K562 (cell line): ENCODE measurements at regions not wholly inside any gene's neighbourhood (a gene's known extent, or its start where the extent isn't known, plus 50 kb on each side); places are given as distances from the start of the nearest gene placed in this dataset.

Experiments used
- ATAC-seq: fragments of 200-7000 bp; cut with Tn5 transposase; 3 replicates; pipeline ENCODE4 v1.9.1; 2020; ENCODE audit warnings: moderate library complexity
- BruUV-seq: library from RNA; stranded (reverse); fragments of 400-500 nt; replicated peaks from 2 replicates; lab custom pipeline; 2021; lab: Mats Ljungman, UMichigan
- CTCF ChIA-PET: fragments of 300-600 bp; formaldehyde crosslinking; extraction: SDS; loops from one replicate; lab custom pipeline; 2021; ENCODE audit warnings: low intra/inter-chr PET ratio; lab: Yijun Ruan, JAX
- POLR2A ChIA-PET: fragments of 300-600, 350-650 bp; sonication (Branson Sonifier 250); formaldehyde crosslinking; extraction: SDS; loops from one replicate; lab custom pipeline; 2021; ENCODE audit warnings: antibody characterized with exemption, inconsistent platforms; lab: Yijun Ruan, JAX
- DNase-seq, 4 experiments: peaks; one replicate each; pipeline versions ENCODE4 v3.0.0 to v3.0.0-alpha.2; 2011 to 2018; ENCODE audit warnings: low spot score in 3 of 4, mixed read lengths in 3 of 4; ENCODE audit errors: extremely low read depth in 1 of 4
- FAIRE-seq: peaks from 2 replicates; lab custom pipeline; 2011; peaks lifted over from hg19 to GRCh38; lab: Jason Lieb, UNC
- H2AFZ ChIP-seq: 2 replicates; pipeline ENCODE4 v1.6.0; 2011; ENCODE audit warnings: low read depth, low read length, control low read depth, inconsistent platforms
- H3K27ac ChIP-seq: fragments of 200-600 bp; 3 replicates; pipeline ENCODE4 v1.8.0; 2011; ENCODE audit warnings: low read depth, mild to moderate bottlenecking, control low read depth, inconsistent platforms, low read length, moderate library complexity, mixed read lengths; ENCODE audit errors: extremely low read depth
- H3K27me3 ChIP-seq, 2 experiments: fragments of 300-600 bp in 1 of 2; 2 replicates in 1 of 2; 3 replicates in 1 of 2; pipeline versions ENCODE4 v1.6.0 to v1.8.0; 2011; ENCODE audit warnings: inconsistent platforms in 2 of 2, low read length in 2 of 2, mild to moderate bottlenecking in 1 of 2, mixed read lengths in 1 of 2, moderate library complexity in 1 of 2; ENCODE audit not compliant: control insufficient read depth in 2 of 2, insufficient read depth in 2 of 2
- H3K36me3 ChIP-seq: fragments of 300-600 bp; 3 replicates; pipeline ENCODE4 v1.8.0; 2011; ENCODE audit warnings: mild to moderate bottlenecking, low read length, inconsistent platforms; ENCODE audit not compliant: control insufficient read depth, insufficient read depth
- H3K4me1 ChIP-seq, 2 experiments: fragments of 200-600 bp in 1 of 2; replicated peaks in 1 of 2; 2 replicates in 1 of 2; 3 replicates in 1 of 2; pipeline versions ENCODE4 v1.5.1 to v1.8.0; 2011; ENCODE audit warnings: inconsistent platforms in 2 of 2, low read length in 2 of 2, mild to moderate bottlenecking in 1 of 2, mixed read lengths in 1 of 2, moderate library complexity in 1 of 2; ENCODE audit not compliant: control insufficient read depth in 2 of 2, insufficient read depth in 2 of 2
- H3K4me2 ChIP-seq: 2 replicates; pipeline ENCODE4 v1.6.1; 2011; ENCODE audit warnings: low read length, control low read depth, inconsistent platforms, mixed read lengths; ENCODE audit not compliant: insufficient read depth
- H3K4me3 ChIP-seq: fragments of 200-600 bp; sonication (generic), shearing (Covaris generic); 2 replicates; pipeline ENCODE4 v1.5.1; 2016; ENCODE audit warnings: control low read depth, inconsistent platforms
- H3K79me2 ChIP-seq: fragments of 200-600 bp; 3 replicates; pipeline ENCODE4 v1.8.0; 2011; ENCODE audit warnings: low read length, inconsistent platforms; ENCODE audit not compliant: control insufficient read depth, insufficient read depth
- H3K9ac ChIP-seq, 2 experiments: 2 replicates each; pipeline versions ENCODE4 v1.6.0 to v1.6.1; 2011; ENCODE audit warnings: low read depth in 2 of 2, low read length in 2 of 2, control low read depth in 1 of 2, inconsistent platforms in 1 of 2, mild to moderate bottlenecking in 1 of 2, mixed read lengths in 1 of 2; ENCODE audit not compliant: insufficient read depth in 1 of 2
- H3K9me1 ChIP-seq: one replicate; pipeline ENCODE4 v1.6.0; 2011; ENCODE audit warnings: inconsistent platforms, mild to moderate bottlenecking, low read length, moderate library complexity; ENCODE audit not compliant: control insufficient read depth, insufficient read depth
- H3K9me3 ChIP-seq: replicated peaks from 2 replicates; pipeline ENCODE4 v1.5.1; 2011; ENCODE audit warnings: low read depth, low read length, inconsistent platforms; ENCODE audit not compliant: control insufficient read depth, insufficient read depth
- H4K20me1 ChIP-seq: replicated peaks from 2 replicates; pipeline ENCODE4 v1.6.1; 2011; ENCODE audit warnings: low read length, inconsistent platforms, mixed read lengths; ENCODE audit not compliant: control insufficient read depth, insufficient read depth
- SP2 ChIP-seq: IDR thresholded peaks from 2 replicates; pipeline ENCODE4 v1.6.1; 2011; ENCODE audit warnings: mild to moderate bottlenecking, low read depth, low read length, moderate library complexity; ENCODE audit not compliant: poor library complexity, severe bottlenecking; ENCODE audit errors: extremely low read depth
- SREBF2 ChIP-seq: sonication (generic); formaldehyde crosslinking; IDR thresholded peaks from 2 replicates; pipeline ENCODE4 v1.4.0; 2020; ENCODE audit warnings: mild to moderate bottlenecking, missing genetic modification reagents
- U2AF2 ChIP-seq: fragments of 200-400 bp; formaldehyde crosslinking; optimal IDR thresholded peaks from 2 replicates; pipeline ENCODE3; 2017; ENCODE audit warnings: low read depth, mild to moderate bottlenecking, low read length
- WGBS: fragments of 100-300 bp; shearing (Covaris generic); methylation state at CpG from one replicate; pipeline ENCODE4 v1.1.6; 2016; ENCODE audit warnings: low coverage, mixed read lengths; ENCODE audit not compliant: insufficient coverage; ENCODE audit errors: missing lambda C conversion rate; 5-methylcytosine and 5-hydroxymethylcytosine counted together
- in situ Hi-C: fragments of 300-500 bp; cut with MboI; formaldehyde crosslinking; loops from 4 replicates; pipeline ENCODE4 v1.15.0; 2018; ENCODE audit warnings: inconsistent platforms, mixed read lengths
- intact Hi-C: fragments of 100-400 bp; cut with micrococcal nuclease; formaldehyde crosslinking; loops from 2 replicates; pipeline ENCODE4 v1.14.2; 2022
- TF ChIP-seq, protein P1 (sequence below): sonication (generic); formaldehyde crosslinking; IDR thresholded peaks from 2 replicates; pipeline ENCODE4 v1.8.1; 2023; ENCODE audit warnings: mild to moderate bottlenecking, missing genetic modification reagents
- TF ChIP-seq, protein P2 (sequence below): fragments of 450-650 bp; IDR thresholded peaks from 2 replicates; pipeline ENCODE4 v1.6.1; 2014; ENCODE audit warnings: low read depth, mild to moderate bottlenecking, moderate library complexity, borderline replicate concordance

DNA sequence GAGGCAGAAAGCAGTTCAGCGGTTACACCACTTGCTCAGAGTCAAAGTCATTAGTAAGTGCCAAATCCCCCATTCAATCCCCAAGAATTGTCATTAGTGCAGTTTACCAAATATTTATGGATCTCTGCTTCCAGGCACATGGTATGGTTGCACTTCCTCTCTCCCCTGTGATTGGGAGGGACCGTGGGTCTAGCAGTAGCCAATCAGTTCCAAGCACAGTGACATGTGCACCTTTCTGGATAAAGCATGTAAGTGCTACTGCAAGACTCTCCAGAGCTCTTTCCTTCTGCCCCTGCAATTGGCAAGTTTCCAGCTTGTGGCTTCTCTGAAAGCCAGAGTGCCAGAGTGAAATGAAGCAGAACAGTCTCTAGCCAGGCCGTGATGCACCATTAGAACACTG, 85.3 kb upstream of the FLRT2 start:
- TF ChIP-seq, protein P1, sequence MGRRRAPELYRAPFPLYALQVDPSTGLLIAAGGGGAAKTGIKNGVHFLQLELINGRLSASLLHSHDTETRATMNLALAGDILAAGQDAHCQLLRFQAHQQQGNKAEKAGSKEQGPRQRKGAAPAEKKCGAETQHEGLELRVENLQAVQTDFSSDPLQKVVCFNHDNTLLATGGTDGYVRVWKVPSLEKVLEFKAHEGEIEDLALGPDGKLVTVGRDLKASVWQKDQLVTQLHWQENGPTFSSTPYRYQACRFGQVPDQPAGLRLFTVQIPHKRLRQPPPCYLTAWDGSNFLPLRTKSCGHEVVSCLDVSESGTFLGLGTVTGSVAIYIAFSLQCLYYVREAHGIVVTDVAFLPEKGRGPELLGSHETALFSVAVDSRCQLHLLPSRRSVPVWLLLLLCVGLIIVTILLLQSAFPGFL (CRISPR knock-in tag), result no peak
- TF ChIP-seq U2AF2 (no peak), SREBF2 (CRISPR knock-in tag) (no peak), SP2 (no peak)
- TF ChIP-seq, protein P2, sequence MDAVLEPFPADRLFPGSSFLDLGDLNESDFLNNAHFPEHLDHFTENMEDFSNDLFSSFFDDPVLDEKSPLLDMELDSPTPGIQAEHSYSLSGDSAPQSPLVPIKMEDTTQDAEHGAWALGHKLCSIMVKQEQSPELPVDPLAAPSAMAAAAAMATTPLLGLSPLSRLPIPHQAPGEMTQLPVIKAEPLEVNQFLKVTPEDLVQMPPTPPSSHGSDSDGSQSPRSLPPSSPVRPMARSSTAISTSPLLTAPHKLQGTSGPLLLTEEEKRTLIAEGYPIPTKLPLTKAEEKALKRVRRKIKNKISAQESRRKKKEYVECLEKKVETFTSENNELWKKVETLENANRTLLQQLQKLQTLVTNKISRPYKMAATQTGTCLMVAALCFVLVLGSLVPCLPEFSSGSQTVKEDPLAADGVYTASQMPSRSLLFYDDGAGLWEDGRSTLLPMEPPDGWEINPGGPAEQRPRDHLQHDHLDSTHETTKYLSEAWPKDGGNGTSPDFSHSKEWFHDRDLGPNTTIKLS, result no peak
- TF ChIP-seq, all 486 proteins: peak for 0
- H2AFZ ChIP-seq, result no peak overlapping the region
- BruUV-seq, result no TSS peak
- H3K36me3 ChIP-seq, result no peaks in the 10 kb centered on the region
- ChIA-PET CTCF (no interaction called here), POLR2A (no interaction called here)
- 5% methylated on average over 3 of the region's 3 CpGs for WGBS
- H3K9ac ChIP-seq, result no peak overlapping the region
- no peaks in the 10 kb centered on the region for H4K20me1 ChIP-seq
- no peaks in the 10 kb centered on the region for H3K9me1 ChIP-seq
- no peak overlapping the region for H3K27ac ChIP-seq
- H3K79me2 ChIP-seq, result no peaks in the 10 kb centered on the region
- intact Hi-C loops, result no loop called here
- ATAC-seq, result no peak
- H3K4me1 ChIP-seq, result no peaks in the 10 kb centered on the region
- in situ Hi-C loops, result no loop called here
- H3K9me3 ChIP-seq, result no peaks in the 10 kb centered on the region
- no peaks in the 10 kb centered on the region for H3K27me3 ChIP-seq
- no peak overlapping the region for H3K4me3 ChIP-seq
- DNase-seq, result no peak
- no peak for FAIRE-seq
- no peak overlapping the region for H3K4me2 ChIP-seq
